ENCODE measurements at regions not wholly inside any gene's neighbourhood (a gene's known extent, or its start where the extent isn't known, plus 50 kb on each side); places are given as distances from the start of the nearest gene placed in this dataset.

- Histone ChIP-seq H3K4me3 (ENCODE audit: low read depth in 1 of 3, low read length in 3 of 3) (no peak overlapping the region), H3K27ac (ENCODE audit: low read depth in 1 of 2, low read length in 2 of 2) (no peak overlapping the region), H3K4me1 (ENCODE audit: control insufficient read depth in 4 of 4, insufficient read depth in 4 of 4, low read length in 3 of 4) (no peaks in the 10 kb centered on the region), H3K27me3 (ENCODE audit: control insufficient read depth in 4 of 4, insufficient read depth in 4 of 4, low read length in 3 of 4) (no peaks in the 10 kb centered on the region), H3K36me3 (ENCODE audit: control insufficient read depth in 4 of 4, insufficient read depth in 3 of 4, low read depth in 1 of 4, low read length in 3 of 4) (no peaks in the 10 kb centered on the region), H3K9me3 (ENCODE audit: control insufficient read depth in 4 of 4, low read length in 3 of 4) (peaks cover 0 to 4% (median under 1%) of the 10 kb centered on the region in 4 donors), H3K9ac (ENCODE audit: low read depth in 1 of 2, low read length in 2 of 2) (no peak overlapping the region)
- no peak for DNase-seq (ENCODE audit: low spot score)
- no peak for TF ChIP-seq NR2F2 (IDR thresholded peaks at IDR 0.05)
- no peak for TF ChIP-seq YY1 (IDR thresholded peaks at IDR 0.05)
- no peak for TF ChIP-seq SP1 (IDR thresholded peaks at IDR 0.05)
- TF ChIP-seq FOXA1 (IDR thresholded peaks at IDR 0.05) = no peak
- no peak for TF ChIP-seq TAF1 (conservative IDR thresholded peaks at IDR 0.05)
- TF ChIP-seq RXRA (IDR thresholded peaks at IDR 0.05) = no peak
- TF ChIP-seq HNF4G (IDR thresholded peaks at IDR 0.05) = no peak
- TF ChIP-seq JUND (IDR thresholded peaks at IDR 0.05) = no peak
- TF ChIP-seq HNF4A (conservative IDR thresholded peaks at IDR 0.05) = no peak
- no peak for TF ChIP-seq CTCF (IDR thresholded peaks at IDR 0.05; ENCODE audit: low read depth, low read length, missing input control)
- no peak for TF ChIP-seq ZBTB33 (IDR thresholded peaks at IDR 0.05)
- TF ChIP-seq GABPA (IDR thresholded peaks at IDR 0.05 in 1 of 2, conservative IDR thresholded peaks at IDR 0.05 in 1 of 2) = no peak
- no peak for TF ChIP-seq REST (IDR thresholded peaks at IDR 0.05)
- no peak for TF ChIP-seq ATF3 (IDR thresholded peaks at IDR 0.05)
- TF ChIP-seq MAX (IDR thresholded peaks at IDR 0.05) = no peak
- TF ChIP-seq RAD21 (IDR thresholded peaks at IDR 0.05) = no peak
- WGBS = 70% methylated on average over 3 of the region's 3 CpGs
Observed at GRCh38 chr3:28022916-28023315, 218.5 kb upstream of the CMC1 start.

GRCh38 chr3:28028554-28028953, 212.9 kb upstream of the CMC1 start:
- H3K27me3 ChIP-seq (ENCODE audit: control insufficient read depth in 4 of 4, insufficient read depth in 4 of 4, low read length in 3 of 4) = no peaks in the 10 kb centered on the region
- H3K4me3 ChIP-seq (ENCODE audit: low read depth in 1 of 3, low read length in 3 of 3) = no peak overlapping the region
- no peaks in the 10 kb centered on the region for H3K36me3 ChIP-seq (ENCODE audit: control insufficient read depth in 4 of 4, insufficient read depth in 3 of 4, low read depth in 1 of 4, low read length in 3 of 4)
- TF ChIP-seq REST (IDR thresholded peaks at IDR 0.05) (peak; percentile 41), JUND (IDR thresholded peaks at IDR 0.05) (no peak)
- H3K4me1 ChIP-seq (ENCODE audit: control insufficient read depth in 4 of 4, insufficient read depth in 4 of 4, low read length in 3 of 4) = peaks cover 0 to 1% (median 0%) of the 10 kb centered on the region in 4 donors
- H3K9me3 ChIP-seq (ENCODE audit: control insufficient read depth in 4 of 4, low read length in 3 of 4) = peaks cover 0 to 8% (median 4%) of the 10 kb centered on the region in 4 donors
- no peak overlapping the region for H3K9ac ChIP-seq (ENCODE audit: low read depth in 1 of 2, low read length in 2 of 2)
- H3K27ac ChIP-seq (ENCODE audit: low read depth in 1 of 2, low read length in 2 of 2) = no peak overlapping the region
- WGBS = 75% methylated on average over 4 of the region's 4 CpGs
- DNase-seq (ENCODE audit: low spot score) = no peak
